ENCODE measurements at regions not wholly inside any gene's neighbourhood (a gene's known extent, or its start where the extent isn't known, plus 50 kb on each side); places are given as distances from the start of the nearest gene placed in this dataset.

GRCh38 chr3:41037651-41038334 is 161.5 kb upstream of the CTNNB1 start:
- no peak for DNase-seq (ENCODE audit: low read depth, low spot score)
- in situ Hi-C loops (cut with HindIII; ENCODE audit: low pct_unique_long_range_greater_than_20kb, low sequenced_read_pairs): no loop called here

GRCh38 chr3:41040256-41040655 is 159.0 kb upstream of the CTNNB1 start:
- in situ Hi-C loops (cut with HindIII; ENCODE audit: low pct_unique_long_range_greater_than_20kb, low sequenced_read_pairs): no loop called here
- no peak for DNase-seq (ENCODE audit: low read depth, low spot score)

DNA sequence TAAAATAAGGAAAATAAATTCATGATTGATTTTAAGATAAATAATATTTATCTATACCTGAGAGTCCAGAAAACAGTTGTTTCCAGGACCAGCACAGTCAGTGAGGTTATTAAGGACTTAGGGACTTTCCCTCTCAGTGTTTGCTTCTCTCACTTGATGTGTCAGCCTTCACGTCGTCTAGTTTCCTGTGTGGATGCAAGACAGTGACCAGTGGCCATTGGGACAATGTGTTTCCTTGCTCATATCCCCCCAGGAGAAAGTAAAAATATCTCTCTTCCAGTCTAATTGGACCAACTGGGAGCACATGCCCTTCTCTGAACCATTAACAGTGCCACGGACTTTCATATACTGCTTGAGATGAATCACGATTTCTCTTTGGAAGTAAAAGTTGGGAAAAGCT is 157.8 kb upstream of the CTNNB1 start:
- no peak for DNase-seq (ENCODE audit: low read depth, low spot score)
- in situ Hi-C loops (cut with HindIII; ENCODE audit: low pct_unique_long_range_greater_than_20kb, low sequenced_read_pairs): no loop called here

- in situ Hi-C loops (cut with HindIII; ENCODE audit: low pct_unique_long_range_greater_than_20kb, low sequenced_read_pairs): no loop called here
- no peak for DNase-seq (ENCODE audit: low read depth, low spot score)
These were observed 157.4 kb upstream of the CTNNB1 start for GRCh38 chr3:41041899-41042298.

- in situ Hi-C loops (cut with HindIII; ENCODE audit: low pct_unique_long_range_greater_than_20kb, low sequenced_read_pairs): no loop called here
- no peak for DNase-seq (ENCODE audit: low read depth, low spot score)
These were observed 154.8 kb upstream of the CTNNB1 start for GRCh38 chr3:41044523-41044922.

DNA sequence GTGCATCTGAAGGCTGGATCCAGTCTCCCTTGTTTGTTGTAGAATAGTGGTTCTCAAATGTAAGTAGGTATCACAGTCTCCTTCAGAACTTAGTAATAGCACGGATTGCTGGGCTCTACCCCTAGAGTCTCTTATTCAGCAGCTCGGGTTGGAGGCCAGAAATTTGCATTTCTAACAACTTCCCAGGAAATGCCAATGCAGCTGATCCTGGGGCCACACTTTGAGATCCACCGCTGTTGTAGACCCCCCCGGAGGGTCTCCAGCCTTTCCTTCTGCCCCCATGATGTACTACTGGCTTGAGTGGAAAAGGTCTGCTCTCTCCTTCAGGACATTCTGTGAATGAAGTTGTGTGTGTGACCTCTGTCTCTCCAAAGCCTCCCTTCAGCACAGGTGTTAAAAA is 153.8 kb upstream of the CTNNB1 start:
- in situ Hi-C loops (cut with HindIII; ENCODE audit: low pct_unique_long_range_greater_than_20kb, low sequenced_read_pairs): no loop called here
- no peak for DNase-seq (ENCODE audit: low read depth, low spot score)

DNA sequence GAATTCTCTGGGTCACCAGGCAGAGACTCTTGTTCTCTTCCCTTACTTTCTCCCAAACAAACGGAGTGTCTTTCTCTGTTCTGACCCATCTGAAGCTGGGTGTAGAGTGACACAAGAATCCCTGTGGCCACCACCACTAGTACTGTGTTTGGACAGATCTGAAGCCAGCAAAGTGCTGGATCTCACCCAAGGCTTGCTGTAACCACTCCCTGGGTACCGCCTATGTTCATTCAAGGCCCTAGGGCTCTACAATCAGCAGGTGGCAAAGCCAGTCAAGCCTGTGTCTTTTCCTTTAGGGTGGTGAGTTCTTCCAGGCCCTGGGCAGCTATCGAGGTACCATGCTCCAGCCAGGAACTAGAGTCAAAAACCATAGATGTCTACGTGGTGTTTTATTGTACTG is 149.2 kb upstream of the CTNNB1 start:
- in situ Hi-C loops (cut with HindIII; ENCODE audit: low pct_unique_long_range_greater_than_20kb, low sequenced_read_pairs): no loop called here
- no peak for DNase-seq (ENCODE audit: low read depth, low spot score)

DNA sequence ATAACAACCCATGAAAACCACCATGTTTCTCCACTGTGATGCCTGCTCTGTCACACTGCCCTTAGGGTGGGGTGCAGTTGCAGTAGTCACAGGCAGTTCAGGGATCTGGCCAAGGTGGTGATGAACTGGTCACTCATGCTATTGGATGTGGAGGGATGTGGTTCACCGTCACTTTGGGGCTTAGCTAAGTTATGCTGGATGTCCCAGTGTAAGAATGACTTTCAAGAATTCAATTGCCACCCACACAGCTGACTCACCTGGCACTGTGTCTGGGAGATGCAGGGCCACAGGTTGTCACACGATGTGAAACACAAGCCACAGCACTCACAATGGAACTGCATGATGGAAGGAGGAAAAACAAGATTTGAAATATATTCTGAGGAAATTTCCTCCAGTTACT is 146.1 kb upstream of the CTNNB1 start:
- no peak for DNase-seq (ENCODE audit: low read depth, low spot score)
- in situ Hi-C loops (cut with HindIII; ENCODE audit: low pct_unique_long_range_greater_than_20kb, low sequenced_read_pairs): no loop called here

- DNase-seq (ENCODE audit: low read depth, low spot score): no peak
These were observed 139.2 kb upstream of the CTNNB1 start for GRCh38 chr3:41060106-41060505.

GRCh38 chr3:41064070-41064469 is 135.2 kb upstream of the CTNNB1 start:
- no peak for DNase-seq (ENCODE audit: low read depth, low spot score)
- in situ Hi-C loops (cut with HindIII; ENCODE audit: low pct_unique_long_range_greater_than_20kb, low sequenced_read_pairs): no loop called here

More at GRCh38 chr3:41060106-41060505, 139.2 kb upstream of the CTNNB1 start:
- in situ Hi-C loops (cut with HindIII; ENCODE audit: low pct_unique_long_range_greater_than_20kb, low sequenced_read_pairs): no loop called here

DNA sequence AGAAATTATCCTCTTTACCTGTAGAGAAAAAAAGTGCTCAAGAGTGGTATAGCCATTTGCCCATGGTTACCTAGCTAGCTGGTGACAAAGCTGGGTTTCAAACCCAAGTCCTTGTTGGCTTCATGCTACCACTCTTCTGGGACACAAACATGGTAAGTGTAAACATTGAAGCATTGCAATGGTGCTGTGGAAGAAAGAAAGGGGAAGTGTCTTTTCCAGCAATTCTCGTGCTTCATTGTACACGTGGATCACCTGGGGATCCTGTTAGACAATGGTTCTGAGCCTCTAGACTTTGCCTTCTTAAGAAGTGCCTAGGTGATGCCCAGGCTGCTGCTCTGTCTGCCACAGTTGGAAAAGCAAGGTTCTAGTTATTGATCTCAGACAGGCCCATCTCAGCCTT is 134.8 kb upstream of the CTNNB1 start:
- in situ Hi-C loops (cut with HindIII; ENCODE audit: low pct_unique_long_range_greater_than_20kb, low sequenced_read_pairs): no loop called here
- no peak for DNase-seq (ENCODE audit: low read depth, low spot score)

- no peak for DNase-seq (ENCODE audit: low read depth, low spot score)
- in situ Hi-C loops (cut with HindIII; ENCODE audit: low pct_unique_long_range_greater_than_20kb, low sequenced_read_pairs): no loop called here
These were observed 134.0 kb upstream of the CTNNB1 start for GRCh38 chr3:41065340-41065739.

DNA sequence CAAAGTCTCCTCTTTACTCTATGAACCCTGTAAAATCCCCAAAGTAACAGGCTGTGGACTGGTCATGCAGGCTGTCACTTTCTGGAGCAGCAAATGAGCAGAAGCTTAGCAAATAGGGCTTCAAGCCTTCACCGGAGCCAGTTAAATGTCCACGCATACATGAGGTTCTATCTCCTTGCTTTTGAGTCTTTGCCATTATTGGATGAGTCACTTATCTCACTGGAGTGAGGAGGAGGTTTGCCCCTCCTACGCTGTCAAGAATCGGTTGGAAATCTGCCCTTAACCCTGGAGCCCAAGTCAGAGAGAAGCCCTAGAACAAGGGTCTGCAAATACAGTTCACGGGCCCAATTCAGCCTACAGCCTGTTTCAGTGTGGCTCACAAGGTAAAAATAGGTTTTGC is 126.1 kb upstream of the CTNNB1 start:
- DNase-seq (ENCODE audit: low read depth, low spot score): no peak
- in situ Hi-C loops (cut with HindIII; ENCODE audit: low pct_unique_long_range_greater_than_20kb, low sequenced_read_pairs): no loop called here

GRCh38 chr3:41075975-41076374 is 123.3 kb upstream of the CTNNB1 start:
- in situ Hi-C loops (cut with HindIII; ENCODE audit: low pct_unique_long_range_greater_than_20kb, low sequenced_read_pairs): no loop called here
- peak; percentile 45 for DNase-seq (ENCODE audit: low read depth, low spot score)

- in situ Hi-C loops (cut with HindIII; ENCODE audit: low pct_unique_long_range_greater_than_20kb, low sequenced_read_pairs): no loop called here
- no peak for DNase-seq (ENCODE audit: low read depth, low spot score)
These were observed 122.9 kb upstream of the CTNNB1 start for GRCh38 chr3:41076399-41076798.

DNA sequence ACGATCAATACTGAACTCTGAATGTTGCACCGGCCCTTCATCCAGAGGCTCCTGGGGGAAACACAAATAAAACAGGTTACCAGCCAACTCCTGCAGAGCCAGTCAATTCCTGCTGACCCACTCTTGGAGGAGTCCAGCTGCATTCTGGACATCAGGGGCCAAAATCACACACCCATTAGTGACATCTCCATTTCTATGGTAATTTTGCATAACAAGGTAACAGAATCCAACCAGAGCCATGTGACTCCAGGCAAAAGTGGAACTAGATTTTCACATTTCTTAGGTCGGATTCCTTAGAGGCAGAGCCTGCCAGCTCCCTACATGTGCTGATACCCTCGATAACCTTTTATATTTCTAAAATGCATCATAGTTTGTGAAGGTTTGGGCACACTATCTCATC is 119.2 kb upstream of the CTNNB1 start:
- DNase-seq (ENCODE audit: low read depth, low spot score): no peak
- in situ Hi-C loops (cut with HindIII; ENCODE audit: low pct_unique_long_range_greater_than_20kb, low sequenced_read_pairs): no loop called here

GRCh38 chr3:41088882-41089281 is 110.4 kb upstream of the CTNNB1 start:
- in situ Hi-C loops (cut with HindIII; ENCODE audit: low pct_unique_long_range_greater_than_20kb, low sequenced_read_pairs): no loop called here
- no peak for DNase-seq (ENCODE audit: low read depth, low spot score)

DNA sequence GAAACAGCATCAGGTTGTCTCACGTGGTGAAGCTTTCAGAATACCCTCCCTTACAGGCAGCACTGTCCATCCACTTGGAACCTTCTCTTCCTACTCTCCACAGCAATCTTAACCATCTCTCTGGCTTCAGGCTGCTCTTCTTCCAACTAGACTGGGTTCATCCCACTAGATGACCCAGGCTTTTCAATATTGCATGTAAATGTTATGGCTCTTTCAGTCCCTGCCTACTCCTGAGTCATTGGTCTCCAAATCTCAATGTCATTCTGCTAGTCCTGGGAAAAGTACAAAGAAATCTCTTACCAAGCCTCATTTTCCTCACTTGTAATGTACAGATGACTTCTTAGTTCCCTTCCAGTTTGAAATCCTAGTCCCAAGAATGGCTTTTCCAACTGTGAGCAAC is 109.7 kb upstream of the CTNNB1 start:
- in situ Hi-C loops (cut with HindIII; ENCODE audit: low pct_unique_long_range_greater_than_20kb, low sequenced_read_pairs): no loop called here
- no peak for DNase-seq (ENCODE audit: low read depth, low spot score)

DNA sequence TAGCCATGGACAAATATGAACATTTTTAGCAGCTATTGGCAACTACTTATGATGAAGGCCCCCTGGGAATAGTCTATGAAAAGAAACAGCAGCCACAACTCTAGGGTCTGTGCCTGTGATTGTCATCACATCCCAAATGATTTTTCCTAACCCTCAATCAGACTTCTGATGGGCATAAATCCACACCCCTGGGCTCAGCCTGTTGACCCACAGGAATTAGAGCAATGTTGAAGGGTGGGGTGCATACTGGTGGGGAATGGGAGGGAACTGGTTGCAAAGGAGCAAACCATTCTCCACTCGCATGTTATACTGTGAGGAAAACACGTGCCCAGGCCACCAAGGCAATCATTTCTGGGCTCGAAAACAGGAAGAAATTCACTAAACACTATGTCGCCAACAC is 106.5 kb upstream of the CTNNB1 start:
- in situ Hi-C loops (cut with HindIII; ENCODE audit: low pct_unique_long_range_greater_than_20kb, low sequenced_read_pairs): no loop called here
- DNase-seq (ENCODE audit: low read depth, low spot score): no peak

GRCh38 chr3:41093476-41093875 is 105.8 kb upstream of the CTNNB1 start:
- DNase-seq (ENCODE audit: low read depth, low spot score): no peak
- in situ Hi-C loops (cut with HindIII; ENCODE audit: low pct_unique_long_range_greater_than_20kb, low sequenced_read_pairs): no loop called here
